GM12873 (cell line): ENCODE measurements at regions not wholly inside any gene's neighbourhood (a gene's known extent, or its start where the extent isn't known, plus 50 kb on each side); places are given as distances from the start of the nearest gene placed in this dataset.

ENCODE experiments used
- CTCF ChIP-seq: IDR thresholded peaks from 2 replicates; pipeline ENCODE4 v1.5.1; 2012; ENCODE audit warnings: low read depth, mild to moderate bottlenecking, moderate library complexity, low read length, control low read depth; ENCODE audit not compliant: insufficient read depth; ENCODE audit errors: missing control alignments

- TF ChIP-seq CTCF = no peak
Measured at GRCh38 chr12:24469089-24469488, 479.8 kb downstream of the BCAT1 start.

- TF ChIP-seq CTCF = no peak
Measured at GRCh38 chr12:24467226-24467625, 481.7 kb downstream of the BCAT1 start.

- TF ChIP-seq CTCF = no peak
Measured at GRCh38 chr12:24463375-24463774, 485.5 kb downstream of the BCAT1 start.

GRCh38 chr12:24462946-24463345, 486.0 kb downstream of the BCAT1 start:
- TF ChIP-seq CTCF = no peak

GRCh38 chr12:24460506-24460905, 488.4 kb downstream of the BCAT1 start:
- TF ChIP-seq CTCF = no peak

GRCh38 chr12:24460099-24460498, 488.8 kb downstream of the BCAT1 start:
- no peak for TF ChIP-seq CTCF

GRCh38 chr12:24455811-24456210, 493.1 kb downstream of the BCAT1 start:
- no peak for TF ChIP-seq CTCF

- no peak for TF ChIP-seq CTCF
Measured at GRCh38 chr12:24447678-24448077, 498.2 kb upstream of the SOX5 start.
